Tibial artery (tissue), 4 donors: ENCODE measurements at regions not wholly inside any gene's neighbourhood (a gene's known extent, or its start where the extent isn't known, plus 50 kb on each side); places are given as distances from the start of the nearest gene placed in this dataset.
A peak's percentile ranks its signal among the peaks of the same experiment; 100 is the strongest.

ENCODE experiments used
- DNase-seq, 2 donors: peaks; one replicate each; pipeline ENCODE4 v3.0.0-alpha.2; 2019
- H3K27ac ChIP-seq, 2 donors: fragments of 200-600 bp; sonication (generic) in 1 of 2; 1 replicate in 1 of 2; 2 replicates in 1 of 2; pipeline ENCODE4 v1.5.1; 2018 to 2019; ENCODE audit warnings: mild to moderate bottlenecking in 1 of 2
- H3K27me3 ChIP-seq, 2 donors: fragments of 200-600 bp; sonication (generic) in 1 of 2; one replicate each; pipeline versions ENCODE4 v1.5.1 to v1.6.0; 2016 to 2019
- H3K36me3 ChIP-seq, 3 donors: fragments of 200-600 bp; sonication (generic) in 2 of 3; one replicate each; pipeline ENCODE4 v1.5.1; 2016 to 2019; ENCODE audit warnings: mild to moderate bottlenecking in 2 of 3
- H3K4me1 ChIP-seq, 4 donors: fragments of 200-600 bp; sonication (generic) in 2 of 4; 1 replicate in 3 of 4; 2 replicates in 1 of 4; pipeline ENCODE4 v1.5.1; 2016 to 2019
- H3K4me3 ChIP-seq, 2 donors: fragments of 200-600 bp; sonication (generic) in 1 of 2; 1 replicate in 1 of 2; 2 replicates in 1 of 2; pipeline ENCODE4 v1.5.1; 2018 to 2019; ENCODE audit warnings: mild to moderate bottlenecking in 2 of 2
- H3K9me3 ChIP-seq, 3 donors: fragments of 200-600 bp; sonication (generic) in 1 of 3; one replicate each; pipeline ENCODE4 v1.5.1; 2016 to 2019
- CTCF ChIP-seq, 2 experiments: fragments of 200-600 bp in 1 of 2; fragments of 450-650 bp in 1 of 2; IDR thresholded peaks; one replicate each; pipeline ENCODE4 v1.5.1; 2017 to 2019; ENCODE audit warnings: antibody characterized with exemption in 2 of 2, mild to moderate bottlenecking in 1 of 2, moderate library complexity in 1 of 2
- intact Hi-C: fragments of 100-400 bp; cut with DNase I; formaldehyde crosslinking; loops from one replicate; pipeline ENCODE4 v1.15.0; 2023; ENCODE audit warnings: low total_unique reads

GRCh38 chr10:129078746-129079145 lies 388.3 kb upstream of the MGMT start:
- Histone ChIP-seq H3K4me3 (no peak overlapping the region), H3K4me1 (peaks cover 0 to 27% (median 25%) of the 10 kb centered on the region in 4 donors), H3K9me3 (peaks cover 0 to 12% (median 9%) of the 10 kb centered on the region in 3 donors), H3K27ac (peak overlapping the region in 1 of 2 donors; percentile 45), H3K27me3 (no peaks in the 10 kb centered on the region), H3K36me3 (no peaks in the 10 kb centered on the region)
- no peak for DNase-seq
- TF ChIP-seq CTCF (IDR thresholded peaks at IDR 0.05): no peak
- intact Hi-C loops: no loop called here

- TF ChIP-seq CTCF (IDR thresholded peaks at IDR 0.05): no peak
- no peaks in the 10 kb centered on the region for H3K36me3 ChIP-seq
- intact Hi-C loops: no loop called here
- no peak overlapping the region for H3K27ac ChIP-seq
- no peaks in the 10 kb centered on the region for H3K27me3 ChIP-seq
- peaks cover 0 to 27% (median 25%) of the 10 kb centered on the region in 4 donors for H3K4me1 ChIP-seq
- H3K4me3 ChIP-seq: no peak overlapping the region
- peak in 1 of 2 donors; percentile 66 for DNase-seq
- peaks cover 0 to 14% (median 12%) of the 10 kb centered on the region in 3 donors for H3K9me3 ChIP-seq
Observed at GRCh38 chr10:129079705-129080104, 387.3 kb upstream of the MGMT start.

GRCh38 chr10:129085811-129086210 lies 381.2 kb upstream of the MGMT start:
- intact Hi-C loops: no loop called here
- H3K27me3 ChIP-seq: no peaks in the 10 kb centered on the region
- no peak for TF ChIP-seq CTCF (IDR thresholded peaks at IDR 0.05)
- no peaks in the 10 kb centered on the region for H3K4me1 ChIP-seq
- no peak overlapping the region for H3K4me3 ChIP-seq
- H3K9me3 ChIP-seq: peaks cover 0 to 6% (median 5%) of the 10 kb centered on the region in 3 donors
- H3K27ac ChIP-seq: no peak overlapping the region
- no peaks in the 10 kb centered on the region for H3K36me3 ChIP-seq
- DNase-seq: no peak

- Histone ChIP-seq H3K4me3 (no peak overlapping the region), H3K9me3 (peaks cover 0 to 5% (median 0%) of the 10 kb centered on the region in 3 donors), H3K4me1 (no peaks in the 10 kb centered on the region), H3K27ac (no peak overlapping the region), H3K36me3 (no peaks in the 10 kb centered on the region), H3K27me3 (no peaks in the 10 kb centered on the region)
- no peak for DNase-seq
- intact Hi-C loops: no loop called here
- TF ChIP-seq CTCF (IDR thresholded peaks at IDR 0.05): no peak
Observed at GRCh38 chr10:129089341-129089740, 377.7 kb upstream of the MGMT start.

GRCh38 chr10:129090165-129090564 lies 376.9 kb upstream of the MGMT start:
- peaks cover 0 to 4% (median 3%) of the 10 kb centered on the region in 4 donors for H3K4me1 ChIP-seq
- DNase-seq: no peak
- no peaks in the 10 kb centered on the region for H3K9me3 ChIP-seq
- H3K27ac ChIP-seq: no peak overlapping the region
- no peaks in the 10 kb centered on the region for H3K27me3 ChIP-seq
- no peak for TF ChIP-seq CTCF (IDR thresholded peaks at IDR 0.05)
- no peak overlapping the region for H3K4me3 ChIP-seq
- no peaks in the 10 kb centered on the region for H3K36me3 ChIP-seq
- intact Hi-C loops: no loop called here
